Epithelial cell of esophagus (primary cell): ENCODE measurements at regions not wholly inside any gene's neighbourhood (a gene's known extent, or its start where the extent isn't known, plus 50 kb on each side); places are given as distances from the start of the nearest gene placed in this dataset.

Source experiments
- DNase-seq: peaks from one replicate; pipeline ENCODE4 v3.0.0; 2010; ENCODE audit warnings: low read depth
- H3K4me3 ChIP-seq: 2 replicates; pipeline ENCODE4 v1.5.1; 2011; ENCODE audit warnings: mild to moderate bottlenecking, low read length, control low read depth
- TF ChIP-seq, protein P1 (sequence below): IDR thresholded peaks from 2 replicates; pipeline ENCODE4 v1.5.1; 2011; ENCODE audit warnings: low read depth, mild to moderate bottlenecking, low read length, control low read depth, inconsistent platforms; ENCODE audit not compliant: insufficient read depth; ENCODE audit errors: missing control alignments

- no peak overlapping the region for H3K4me3 ChIP-seq
- TF ChIP-seq, protein P1, sequence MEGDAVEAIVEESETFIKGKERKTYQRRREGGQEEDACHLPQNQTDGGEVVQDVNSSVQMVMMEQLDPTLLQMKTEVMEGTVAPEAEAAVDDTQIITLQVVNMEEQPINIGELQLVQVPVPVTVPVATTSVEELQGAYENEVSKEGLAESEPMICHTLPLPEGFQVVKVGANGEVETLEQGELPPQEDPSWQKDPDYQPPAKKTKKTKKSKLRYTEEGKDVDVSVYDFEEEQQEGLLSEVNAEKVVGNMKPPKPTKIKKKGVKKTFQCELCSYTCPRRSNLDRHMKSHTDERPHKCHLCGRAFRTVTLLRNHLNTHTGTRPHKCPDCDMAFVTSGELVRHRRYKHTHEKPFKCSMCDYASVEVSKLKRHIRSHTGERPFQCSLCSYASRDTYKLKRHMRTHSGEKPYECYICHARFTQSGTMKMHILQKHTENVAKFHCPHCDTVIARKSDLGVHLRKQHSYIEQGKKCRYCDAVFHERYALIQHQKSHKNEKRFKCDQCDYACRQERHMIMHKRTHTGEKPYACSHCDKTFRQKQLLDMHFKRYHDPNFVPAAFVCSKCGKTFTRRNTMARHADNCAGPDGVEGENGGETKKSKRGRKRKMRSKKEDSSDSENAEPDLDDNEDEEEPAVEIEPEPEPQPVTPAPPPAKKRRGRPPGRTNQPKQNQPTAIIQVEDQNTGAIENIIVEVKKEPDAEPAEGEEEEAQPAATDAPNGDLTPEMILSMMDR: peak; percentile 29
- DNase-seq: peak; percentile 50
These were observed 879.7 kb downstream of the JRKL start for GRCh38 chr11:97269527-97269926.

- H3K4me3 ChIP-seq: no peak overlapping the region
- DNase-seq: no peak
- TF ChIP-seq, protein P1: no peak
These were observed 889.5 kb downstream of the JRKL start for GRCh38 chr11:97279341-97279740.

GRCh38 chr11:97280347-97280746, 890.5 kb downstream of the JRKL start:
- no peak for DNase-seq
- TF ChIP-seq, protein P1: no peak
- no peak overlapping the region for H3K4me3 ChIP-seq

DNA sequence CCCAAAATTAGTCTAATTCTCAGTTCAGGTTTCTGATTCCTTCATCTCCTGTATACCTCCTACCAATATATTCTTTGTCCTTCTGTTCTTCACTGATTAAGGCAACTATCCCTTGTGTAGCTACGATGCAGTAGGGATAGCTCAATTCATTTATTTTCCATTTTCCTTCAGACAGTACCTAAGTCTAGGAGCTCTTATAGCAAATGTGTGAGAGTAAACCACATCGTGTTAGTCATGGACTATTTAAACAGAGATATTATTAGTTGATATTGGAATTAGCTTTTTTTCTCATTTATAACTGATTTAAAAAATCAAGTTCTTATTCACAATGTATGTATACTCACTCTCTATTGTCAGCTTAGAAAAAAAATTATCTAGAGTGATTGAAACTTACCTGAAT, 900.0 kb downstream of the JRKL start:
- TF ChIP-seq, protein P1: no peak
- no peak for DNase-seq
- no peak overlapping the region for H3K4me3 ChIP-seq

- DNase-seq: no peak
- H3K4me3 ChIP-seq: no peak overlapping the region
- TF ChIP-seq, protein P1: no peak
These were observed 900.7 kb downstream of the JRKL start for GRCh38 chr11:97290464-97291041.

GRCh38 chr11:97296301-97296700, 906.5 kb downstream of the JRKL start:
- TF ChIP-seq, protein P1: no peak

GRCh38 chr11:97309291-97309690, 919.5 kb downstream of the JRKL start:
- DNase-seq: no peak
- TF ChIP-seq, protein P1: no peak
- no peak overlapping the region for H3K4me3 ChIP-seq

More at GRCh38 chr11:97296301-97296700, 906.5 kb downstream of the JRKL start:
- DNase-seq: no peak
- H3K4me3 ChIP-seq: no peak overlapping the region
